K562 (cell line): ENCODE measurements at regions not wholly inside any gene's neighbourhood (a gene's known extent, or its start where the extent isn't known, plus 50 kb on each side); places are given as distances from the start of the nearest gene placed in this dataset.

Experiments
- ATAC-seq: fragments of 200-7000 bp; cut with Tn5 transposase; 3 replicates; pipeline ENCODE4 v1.9.1; 2020; ENCODE audit warnings: moderate library complexity
- BruUV-seq: library from RNA; stranded (reverse); fragments of 400-500 nt; replicated peaks from 2 replicates; lab custom pipeline; 2021; lab: Mats Ljungman, UMichigan
- CTCF ChIA-PET: fragments of 300-600 bp; formaldehyde crosslinking; extraction: SDS; loops from one replicate; lab custom pipeline; 2021; ENCODE audit warnings: low intra/inter-chr PET ratio; lab: Yijun Ruan, JAX
- POLR2A ChIA-PET: fragments of 300-600, 350-650 bp; sonication (Branson Sonifier 250); formaldehyde crosslinking; extraction: SDS; loops from one replicate; lab custom pipeline; 2021; ENCODE audit warnings: antibody characterized with exemption, inconsistent platforms; lab: Yijun Ruan, JAX
- DNase-seq, 4 experiments: peaks; one replicate each; pipeline versions ENCODE4 v3.0.0 to v3.0.0-alpha.2; 2011 to 2018; ENCODE audit warnings: low spot score in 3 of 4, mixed read lengths in 3 of 4; ENCODE audit errors: extremely low read depth in 1 of 4
- FAIRE-seq: peaks from 2 replicates; lab custom pipeline; 2011; peaks lifted over from hg19 to GRCh38; lab: Jason Lieb, UNC
- H2AFZ ChIP-seq: 2 replicates; pipeline ENCODE4 v1.6.0; 2011; ENCODE audit warnings: low read depth, low read length, control low read depth, inconsistent platforms
- H3K27ac ChIP-seq: fragments of 200-600 bp; 3 replicates; pipeline ENCODE4 v1.8.0; 2011; ENCODE audit warnings: low read depth, mild to moderate bottlenecking, control low read depth, inconsistent platforms, low read length, moderate library complexity, mixed read lengths; ENCODE audit errors: extremely low read depth
- H3K27me3 ChIP-seq, 2 experiments: fragments of 300-600 bp in 1 of 2; 2 replicates in 1 of 2; 3 replicates in 1 of 2; pipeline versions ENCODE4 v1.6.0 to v1.8.0; 2011; ENCODE audit warnings: inconsistent platforms in 2 of 2, low read length in 2 of 2, mild to moderate bottlenecking in 1 of 2, mixed read lengths in 1 of 2, moderate library complexity in 1 of 2; ENCODE audit not compliant: control insufficient read depth in 2 of 2, insufficient read depth in 2 of 2
- H3K36me3 ChIP-seq: fragments of 300-600 bp; 3 replicates; pipeline ENCODE4 v1.8.0; 2011; ENCODE audit warnings: mild to moderate bottlenecking, low read length, inconsistent platforms; ENCODE audit not compliant: control insufficient read depth, insufficient read depth
- H3K4me1 ChIP-seq, 2 experiments: fragments of 200-600 bp in 1 of 2; replicated peaks in 1 of 2; 2 replicates in 1 of 2; 3 replicates in 1 of 2; pipeline versions ENCODE4 v1.5.1 to v1.8.0; 2011; ENCODE audit warnings: inconsistent platforms in 2 of 2, low read length in 2 of 2, mild to moderate bottlenecking in 1 of 2, mixed read lengths in 1 of 2, moderate library complexity in 1 of 2; ENCODE audit not compliant: control insufficient read depth in 2 of 2, insufficient read depth in 2 of 2
- H3K4me2 ChIP-seq: 2 replicates; pipeline ENCODE4 v1.6.1; 2011; ENCODE audit warnings: low read length, control low read depth, inconsistent platforms, mixed read lengths; ENCODE audit not compliant: insufficient read depth
- H3K4me3 ChIP-seq: fragments of 200-600 bp; sonication (generic), shearing (Covaris generic); 2 replicates; pipeline ENCODE4 v1.5.1; 2016; ENCODE audit warnings: control low read depth, inconsistent platforms
- H3K79me2 ChIP-seq: fragments of 200-600 bp; 3 replicates; pipeline ENCODE4 v1.8.0; 2011; ENCODE audit warnings: low read length, inconsistent platforms; ENCODE audit not compliant: control insufficient read depth, insufficient read depth
- H3K9ac ChIP-seq, 2 experiments: 2 replicates each; pipeline versions ENCODE4 v1.6.0 to v1.6.1; 2011; ENCODE audit warnings: low read depth in 2 of 2, low read length in 2 of 2, control low read depth in 1 of 2, inconsistent platforms in 1 of 2, mild to moderate bottlenecking in 1 of 2, mixed read lengths in 1 of 2; ENCODE audit not compliant: insufficient read depth in 1 of 2
- H3K9me1 ChIP-seq: one replicate; pipeline ENCODE4 v1.6.0; 2011; ENCODE audit warnings: inconsistent platforms, mild to moderate bottlenecking, low read length, moderate library complexity; ENCODE audit not compliant: control insufficient read depth, insufficient read depth
- H3K9me3 ChIP-seq: replicated peaks from 2 replicates; pipeline ENCODE4 v1.5.1; 2011; ENCODE audit warnings: low read depth, low read length, inconsistent platforms; ENCODE audit not compliant: control insufficient read depth, insufficient read depth
- H4K20me1 ChIP-seq: replicated peaks from 2 replicates; pipeline ENCODE4 v1.6.1; 2011; ENCODE audit warnings: low read length, inconsistent platforms, mixed read lengths; ENCODE audit not compliant: control insufficient read depth, insufficient read depth
- EZH2 ChIP-seq: IDR thresholded peaks from 2 replicates; pipeline ENCODE4 v1.6.1; 2012; ENCODE audit warnings: low read depth, mild to moderate bottlenecking, inconsistent platforms, low read length, borderline replicate concordance
- HDAC6 ChIP-seq: IDR thresholded peaks from 2 replicates; pipeline ENCODE4 v1.6.1; 2012; ENCODE audit warnings: low read depth, mild to moderate bottlenecking, control low read depth, inconsistent platforms, low read length, moderate library complexity
- JUND ChIP-seq, 2 experiments: IDR thresholded peaks; 2 replicates in 1 of 2; 3 replicates in 1 of 2; pipeline ENCODE4 v1.6.1; 2011; ENCODE audit warnings: borderline replicate concordance in 2 of 2, low read depth in 2 of 2, low read length in 2 of 2, improper control_type of control experiment in 1 of 2, missing biosample characterization in 1 of 2, missing genetic modification characterization in 1 of 2, missing genetic modification reagents in 1 of 2
- NFYB ChIP-seq: IDR thresholded peaks from 2 replicates; pipeline ENCODE4 v1.6.1; 2011; ENCODE audit warnings: mild to moderate bottlenecking, moderate library complexity; ENCODE audit not compliant: insufficient read length; ENCODE audit errors: extremely low read depth
- RBM17 ChIP-seq: fragments of 200-400 bp; formaldehyde crosslinking; IDR thresholded peaks from 2 replicates; pipeline ENCODE4 v1.6.1; 2017; ENCODE audit warnings: low read depth, mild to moderate bottlenecking, low read length, borderline replicate concordance
- RBM22 ChIP-seq: fragments of 200-400 bp; formaldehyde crosslinking; IDR thresholded peaks from 2 replicates; pipeline ENCODE4 v1.6.1; 2018; ENCODE audit warnings: low read length, low read depth; ENCODE audit not compliant: poor library complexity, severe bottlenecking
- RBM25 ChIP-seq: fragments of 200-400 bp; formaldehyde crosslinking; IDR thresholded peaks from 2 replicates; pipeline ENCODE4 v1.6.1; 2018; ENCODE audit warnings: low read length, low read depth, moderate library complexity; ENCODE audit not compliant: severe bottlenecking
- RCOR1 ChIP-seq, 2 experiments: IDR thresholded peaks; 2 replicates each; pipeline ENCODE4 v1.6.1; 2012; ENCODE audit warnings: low read depth in 2 of 2, low read length in 2 of 2, borderline replicate concordance in 1 of 2, improper control_type of control experiment in 1 of 2
- THRB ChIP-seq: fragments of 450-650 bp; formaldehyde crosslinking; conservative IDR thresholded peaks from 2 replicates; pipeline ENCODE4 v1.4.0; 2022; ENCODE audit warnings: mild to moderate bottlenecking, missing genetic modification characterization
- ZNF354B ChIP-seq: fragments of 250-450 bp; sonication (Bioruptor Pico); IDR thresholded peaks from 2 replicates; pipeline ENCODE4 v1.4.0; 2020
- ZNF507 ChIP-seq: conservative IDR thresholded peaks from 2 replicates; pipeline ENCODE4 v1.6.1; 2017; ENCODE audit warnings: missing genetic modification characterization, missing compliant biosample characterization
- ZNF586 ChIP-seq: fragments of 450-650 bp; formaldehyde crosslinking; conservative IDR thresholded peaks from 2 replicates; pipeline ENCODE4 v1.4.0; 2020; ENCODE audit warnings: mild to moderate bottlenecking, moderate library complexity
- in situ Hi-C: fragments of 300-500 bp; cut with MboI; formaldehyde crosslinking; loops from 4 replicates; pipeline ENCODE4 v1.15.0; 2018; ENCODE audit warnings: inconsistent platforms, mixed read lengths
- intact Hi-C: fragments of 100-400 bp; cut with micrococcal nuclease; formaldehyde crosslinking; loops from 2 replicates; pipeline ENCODE4 v1.14.2; 2022

- Histone ChIP-seq H3K27ac (no peak overlapping the region), H2AFZ (no peak overlapping the region), H3K36me3 (no peaks in the 10 kb centered on the region), H3K79me2 (no peaks in the 10 kb centered on the region), H3K9ac (no peak overlapping the region), H3K4me1 (no peaks in the 10 kb centered on the region), H3K9me3 (no peaks in the 10 kb centered on the region; the same call in 1 of the 2 replicates), H3K27me3 (no peaks in the 10 kb centered on the region), H4K20me1 (no peaks in the 10 kb centered on the region), H3K9me1 (no peaks in the 10 kb centered on the region), H3K4me3 (no peak overlapping the region), H3K4me2 (no peak overlapping the region)
- intact Hi-C loops: no loop called here
- peak; percentile 22 for TF ChIP-seq RBM25
- no peak for TF ChIP-seq HDAC6
- peak; percentile 99 for TF ChIP-seq ZNF507 (tag)
- no peak for TF ChIP-seq THRB
- TF ChIP-seq RBM22: no peak
- no peak for TF ChIP-seq RBM17
- peak; percentile 87 for TF ChIP-seq ZNF354B
- no peak for TF ChIP-seq NFYB
- no peak for TF ChIP-seq EZH2
- no peak for TF ChIP-seq ZNF586 (CRISPR knock-in tag)
- TF ChIP-seq RCOR1 (IDR thresholded peaks at IDR 0.05; ENCODE audit: borderline replicate concordance in 1 of 2, low read depth in 2 of 2, low read length in 2 of 2): no peak
- TF ChIP-seq JUND (IDR thresholded peaks at IDR 0.05; ENCODE audit: borderline replicate concordance, low read depth, low read length): no peak
- TF ChIP-seq JUND (tag; IDR thresholded peaks at IDR 0.05; ENCODE audit: borderline replicate concordance, low read depth, low read length): no peak
- ChIA-PET POLR2A (no interaction called here), CTCF (no interaction called here)
- in situ Hi-C loops: no loop called here
- ATAC-seq (no peak), FAIRE-seq (no peak), DNase-seq (no peak)
- no TSS peak for BruUV-seq
Measured at GRCh38 chr11:95349345-95349942, 118.4 kb upstream of the SESN3 start.
